HG03558 (cell line): ENCODE measurements at regions not wholly inside any gene's neighbourhood (a gene's known extent, or its start where the extent isn't known, plus 50 kb on each side); places are given as distances from the start of the nearest gene placed in this dataset.
"Not testable (repeated sequence)": the region's sequence is repeated elsewhere in the genome, so short reads cannot be mapped to it uniquely, and the experiment has no call there.

Experiments
- ATAC-seq: cut with Tn5 transposase; IDR thresholded peaks from one replicate; pipeline ENCODE4 v1.9.1; 2021; ENCODE audit warnings: moderate number of reproducible peaks; ENCODE audit not compliant: unreplicated experiment; ENCODE audit errors: extremely low read depth

GRCh38 chr7:68787566-68787965, 810.7 kb upstream of the AUTS2 start:
- no peak for ATAC-seq

DNA sequence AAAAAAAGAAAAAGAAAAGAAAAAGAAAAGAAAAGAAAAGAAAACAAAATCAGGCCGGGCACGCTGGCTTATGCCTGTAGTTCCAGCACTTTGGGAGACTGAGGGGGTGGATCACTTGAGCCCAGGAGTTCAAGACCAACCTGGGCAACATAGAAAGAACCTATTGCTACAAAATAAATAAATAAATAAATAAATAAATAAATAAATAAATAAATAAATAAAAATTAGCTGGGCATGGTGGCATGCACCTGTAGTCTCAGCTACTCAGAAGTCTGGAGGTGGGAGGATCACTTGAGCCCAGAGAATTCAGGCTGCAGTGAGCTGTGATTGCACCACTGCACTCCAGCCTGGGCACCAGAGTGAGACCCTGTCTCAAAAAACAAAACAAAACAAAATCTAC, 809.7 kb upstream of the AUTS2 start:
- not testable (repeated sequence) for ATAC-seq

DNA sequence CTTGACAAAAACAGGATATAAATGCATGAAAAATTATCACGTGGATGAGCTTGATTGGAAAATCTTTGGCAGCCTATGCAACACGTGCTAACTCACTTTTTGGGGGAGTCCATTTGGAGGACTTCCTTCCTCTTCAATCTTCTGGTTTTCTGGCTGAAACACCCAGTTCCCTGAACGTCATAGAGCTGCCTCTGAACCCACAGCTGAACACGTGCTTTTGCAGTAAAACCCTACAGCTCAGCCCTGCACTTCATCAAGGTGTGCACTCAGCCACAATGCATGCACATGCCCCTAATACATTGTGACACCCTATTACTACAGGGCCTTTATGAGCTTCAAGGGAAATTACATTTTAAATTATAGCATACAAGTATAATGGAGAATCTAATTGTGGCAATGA, 808.7 kb upstream of the AUTS2 start:
- no peak for ATAC-seq

GRCh38 chr7:68792351-68792750, 805.9 kb upstream of the AUTS2 start:
- ATAC-seq, result no peak

- no peak for ATAC-seq
Observed at GRCh38 chr7:68793513-68793912, 804.8 kb upstream of the AUTS2 start.

DNA sequence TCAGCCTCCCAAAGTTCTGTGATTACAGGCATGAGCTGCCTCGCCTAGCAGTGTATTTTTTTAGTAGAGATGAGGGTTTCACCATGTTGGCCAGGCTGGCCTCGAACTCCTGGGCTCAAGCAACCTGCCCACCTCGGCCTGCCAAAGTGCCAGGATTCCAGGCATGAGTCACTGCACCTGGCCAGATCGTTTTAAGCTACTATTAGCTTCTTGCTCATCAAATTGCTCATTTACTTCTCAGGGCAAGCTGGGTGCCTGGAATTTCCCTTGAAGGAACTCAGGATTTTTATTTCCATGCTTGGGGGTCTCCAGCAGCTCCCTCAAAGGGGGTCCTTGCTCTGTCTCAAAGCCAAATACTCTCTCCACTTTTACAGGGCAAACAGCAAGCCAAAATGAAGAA, 798.0 kb upstream of the AUTS2 start:
- no peak for ATAC-seq

DNA sequence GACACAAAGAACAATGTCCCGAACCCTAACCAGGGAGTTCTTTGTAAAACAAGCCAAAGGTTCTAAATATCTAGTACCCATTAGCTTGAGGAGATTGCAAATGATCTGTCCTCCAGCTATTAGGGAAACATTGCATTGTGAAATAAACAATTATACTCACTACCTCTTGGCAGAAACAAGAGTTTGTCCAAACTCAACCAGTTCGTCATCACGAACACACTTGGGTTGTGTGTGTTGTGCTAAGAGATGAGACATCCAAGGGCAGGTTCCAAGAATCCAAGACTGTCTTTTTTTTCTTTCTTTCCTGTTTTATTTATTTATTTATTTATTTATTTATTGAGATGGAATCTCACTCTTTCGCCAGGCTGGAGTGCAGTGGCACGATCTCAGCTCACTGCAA, 793.1 kb upstream of the AUTS2 start:
- no peak for ATAC-seq

GRCh38 chr7:68807666-68808065, 790.6 kb upstream of the AUTS2 start:
- ATAC-seq, result no peak

- ATAC-seq, result no peak
Observed at GRCh38 chr7:68813551-68814080, 784.7 kb upstream of the AUTS2 start.

DNA sequence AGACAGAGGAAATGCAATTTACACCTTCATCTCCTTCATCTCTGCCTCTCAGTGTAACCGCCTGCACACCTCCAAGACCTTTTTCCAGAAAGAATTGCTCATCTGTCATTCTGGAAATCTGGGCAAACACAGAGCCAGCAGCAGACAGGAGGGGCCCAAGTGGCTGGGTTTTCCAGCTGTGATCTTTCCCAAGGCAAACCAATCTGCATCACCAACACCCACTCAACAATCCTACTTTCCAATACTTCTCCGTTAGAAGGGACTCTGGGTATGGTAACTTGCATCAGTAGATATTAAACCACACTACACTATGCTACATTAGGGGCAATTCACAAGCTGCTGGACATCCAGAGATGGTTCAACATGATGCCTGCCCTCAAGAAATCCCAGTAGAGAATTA, 781.8 kb upstream of the AUTS2 start:
- ATAC-seq, result no peak

- ATAC-seq, result no peak
Observed at GRCh38 chr7:68820321-68820720, 778.0 kb upstream of the AUTS2 start.

DNA sequence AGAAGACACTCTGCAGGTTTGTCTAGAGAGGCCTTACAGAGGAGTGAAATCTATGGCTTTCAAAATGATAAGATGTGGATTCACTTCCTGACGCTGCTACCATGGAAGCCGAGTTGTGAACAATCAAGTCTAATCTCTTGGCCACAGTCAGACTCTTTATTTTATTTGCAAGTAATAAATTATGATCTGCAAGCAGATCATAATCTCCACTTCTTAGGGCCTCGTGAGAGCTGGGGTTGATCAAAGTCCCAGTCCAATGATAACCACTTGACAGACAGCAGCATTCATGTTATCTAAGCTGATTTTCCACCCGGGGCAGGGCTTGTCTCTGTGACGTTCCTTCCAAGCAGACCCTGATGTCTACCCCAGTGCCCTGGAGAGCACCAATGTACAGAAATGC, 776.4 kb upstream of the AUTS2 start:
- ATAC-seq, result no peak

GRCh38 chr7:68823996-68824780, 774.1 kb upstream of the AUTS2 start:
- no peak for ATAC-seq

DNA sequence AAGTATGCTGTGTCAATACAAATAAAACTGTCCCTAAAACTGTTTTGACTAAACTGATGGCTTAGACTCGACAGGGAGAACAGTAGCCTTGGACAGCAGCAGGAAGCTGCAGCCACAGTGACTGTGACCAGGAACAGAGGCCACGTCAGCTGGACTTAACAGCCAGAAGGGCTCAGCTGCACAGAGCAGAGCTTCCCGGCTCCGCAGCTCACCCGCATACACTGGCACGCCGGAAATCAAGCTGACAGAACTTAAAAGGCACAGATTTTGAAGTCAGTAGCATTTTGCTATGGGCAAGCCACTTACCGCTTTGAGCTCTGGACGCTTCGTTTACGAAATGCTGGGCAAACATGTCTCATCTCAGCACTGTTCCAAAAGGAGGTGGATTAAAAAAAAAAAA, 769.7 kb upstream of the AUTS2 start:
- no peak for ATAC-seq

DNA sequence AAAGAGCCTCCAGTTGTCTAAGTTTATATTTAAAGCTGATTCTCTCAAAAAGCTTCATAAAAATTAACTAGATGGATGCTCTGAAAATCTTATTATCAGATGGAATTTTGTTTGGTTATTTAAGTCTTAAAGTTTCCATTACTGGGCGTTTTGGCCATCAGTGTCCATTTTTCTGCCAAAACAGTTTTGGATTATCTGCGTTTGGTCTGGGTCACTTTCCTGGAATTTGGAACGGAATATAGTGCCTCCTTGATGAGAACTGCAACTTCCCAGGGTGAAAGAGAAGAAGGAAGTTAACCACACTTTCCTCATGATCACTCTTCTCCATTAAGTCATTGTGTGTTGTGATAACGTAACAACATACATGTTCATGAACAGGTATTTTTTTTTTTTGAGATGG, 764.9 kb upstream of the AUTS2 start:
- ATAC-seq, result no peak

- no peak for ATAC-seq
Observed at GRCh38 chr7:68839014-68839413, 759.3 kb upstream of the AUTS2 start.

GRCh38 chr7:68840991-68841390, 757.3 kb upstream of the AUTS2 start:
- ATAC-seq, result no peak

DNA sequence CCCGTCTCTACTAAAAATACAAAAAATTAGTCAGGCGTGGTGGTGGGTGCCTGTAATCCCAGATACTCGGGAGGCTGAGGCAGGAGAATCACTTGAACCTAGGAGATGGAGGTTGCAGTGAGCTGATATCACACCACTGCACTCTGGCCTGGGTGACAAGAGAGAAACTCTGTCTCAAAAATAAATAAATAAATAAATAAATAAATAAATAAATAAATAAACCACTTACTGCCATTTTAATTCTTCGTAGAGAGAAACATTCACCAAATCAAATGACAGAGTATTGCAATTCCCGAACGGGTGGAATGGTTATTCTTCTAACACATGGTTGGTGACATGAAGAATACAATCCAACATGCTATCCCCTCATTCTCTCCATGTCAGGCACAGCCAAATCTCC, 754.3 kb upstream of the AUTS2 start:
- ATAC-seq, result not testable (repeated sequence)

- ATAC-seq, result no peak
Observed at GRCh38 chr7:68846811-68847325, 751.4 kb upstream of the AUTS2 start.

DNA sequence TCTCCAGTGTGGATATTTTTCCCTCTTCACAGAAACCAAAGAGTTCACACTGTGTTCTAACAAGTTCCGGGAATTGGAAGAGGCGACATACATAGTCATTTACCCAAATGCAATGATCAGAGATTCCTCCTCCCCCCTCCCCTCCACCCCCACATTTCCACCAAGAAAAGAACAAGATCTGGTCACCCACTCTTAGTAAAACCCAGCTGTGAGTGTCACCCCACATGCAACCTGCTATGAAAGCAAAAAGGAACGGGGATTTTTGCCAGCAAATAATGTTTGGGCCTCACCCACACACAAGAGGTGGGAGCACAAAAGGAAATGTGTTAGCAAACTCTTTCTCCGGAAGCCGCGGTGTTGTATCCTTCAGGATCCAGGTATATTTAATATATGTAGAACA, 745.0 kb upstream of the AUTS2 start:
- no peak for ATAC-seq

DNA sequence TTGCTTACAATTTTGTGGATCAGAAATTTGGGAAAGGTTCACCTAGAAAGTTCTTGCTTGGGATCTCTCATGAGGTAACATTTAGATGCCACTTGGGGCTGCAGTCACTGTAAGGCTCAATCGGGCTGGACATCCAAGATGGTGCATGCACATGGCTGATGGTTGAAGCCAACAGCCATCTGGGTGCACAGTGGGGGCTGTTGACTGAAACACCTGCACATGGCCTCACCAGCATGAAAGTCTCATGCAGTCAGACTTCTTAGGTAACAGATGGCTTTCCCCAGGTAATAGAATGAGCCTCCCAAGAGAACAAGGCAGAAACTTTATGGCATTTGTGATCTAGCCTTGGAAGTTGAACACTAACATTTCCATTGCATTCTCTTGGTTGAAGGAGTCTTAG, 740.7 kb upstream of the AUTS2 start:
- no peak for ATAC-seq

DNA sequence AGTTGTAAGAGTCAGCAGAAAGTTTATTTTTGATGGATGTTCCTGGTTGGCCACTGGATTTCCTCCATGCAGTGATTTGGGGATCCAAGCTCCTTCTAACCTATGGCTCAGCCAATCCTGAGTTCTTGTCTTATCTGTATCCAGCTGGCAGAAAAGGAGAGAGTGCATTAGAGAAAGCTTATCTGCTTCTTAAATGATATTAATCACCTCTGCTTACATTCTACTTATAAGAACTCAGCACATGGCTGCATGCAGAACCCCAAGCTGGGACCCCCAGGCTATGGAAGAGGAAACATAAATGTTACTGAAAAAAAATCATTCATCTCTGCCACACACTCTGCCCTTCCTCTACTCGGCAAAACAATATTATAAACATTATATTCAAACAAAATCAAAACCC, 739.8 kb upstream of the AUTS2 start:
- ATAC-seq, result no peak
